Esophagus muscularis mucosa (tissue), 4 donors: ENCODE measurements at regions not wholly inside any gene's neighbourhood (a gene's known extent, or its start where the extent isn't known, plus 50 kb on each side); places are given as distances from the start of the nearest gene placed in this dataset.
"Not testable (repeated sequence)": the region's sequence is repeated elsewhere in the genome, so short reads cannot be mapped to it uniquely, and the experiment has no call there.

Source experiments
- DNase-seq: peaks from one replicate; pipeline ENCODE4 v3.0.0-alpha.2; 2017; ENCODE audit errors: extremely low spot score
- H3K27ac ChIP-seq, 4 donors: fragments of 200-600 bp; sonication (generic); replicated peaks in 1 of 4; 1 replicate in 3 of 4; 2 replicates in 1 of 4; pipeline ENCODE4 v1.5.1; 2016 to 2019; ENCODE audit warnings: mild to moderate bottlenecking in 1 of 4
- H3K27me3 ChIP-seq, 4 donors: fragments of 200-600 bp; sonication (generic); one replicate each; pipeline versions ENCODE4 v1.5.1 to v1.6.0; 2016 to 2019
- H3K36me3 ChIP-seq, 4 donors: fragments of 200-600 bp; sonication (generic); one replicate each; pipeline ENCODE4 v1.5.1; 2016 to 2019
- H3K4me1 ChIP-seq, 4 donors: fragments of 200-600 bp; sonication (generic); one replicate each; pipeline ENCODE4 v1.5.1; 2016 to 2019
- H3K4me3 ChIP-seq, 4 donors: fragments of 200-600 bp; sonication (generic); 1 replicate in 2 of 4; 2 replicates in 2 of 4; pipeline ENCODE4 v1.5.1; 2016 to 2019; ENCODE audit warnings: mild to moderate bottlenecking in 4 of 4, moderate library complexity in 1 of 4
- H3K9me3 ChIP-seq, 4 donors: fragments of 200-600 bp; sonication (generic); 1 replicate in 3 of 4; 2 replicates in 1 of 4; pipeline ENCODE4 v1.5.1; 2016 to 2019
- EP300 ChIP-seq: sonication (generic); formaldehyde crosslinking; IDR thresholded peaks from one replicate; pipeline ENCODE4 v1.6.1; 2017; ENCODE audit warnings: antibody characterized with exemption
- POLR2A ChIP-seq: fragments of 450-650 bp; IDR thresholded peaks from one replicate; pipeline ENCODE4 v1.6.1; 2017; ENCODE audit warnings: antibody characterized with exemption, moderate library complexity, mild to moderate bottlenecking, low read depth
- POLR2AphosphoS5 ChIP-seq, 2 donors: sonication (generic); formaldehyde crosslinking; IDR thresholded peaks; one replicate each; pipeline ENCODE4 v1.6.1; 2017; ENCODE audit warnings: antibody characterized with exemption in 2 of 2
- WGBS: methylation state at CpG from one replicate; pipeline ENCODE4 v1.1.5; 2018; 5-methylcytosine and 5-hydroxymethylcytosine counted together
- intact Hi-C: fragments of 100-400 bp; cut with DNase I; formaldehyde crosslinking; loops from one replicate; pipeline ENCODE4 v1.15.1; 2023
- TF ChIP-seq, protein P1 (sequence below), 3 experiments: fragments of 200-600 bp in 2 of 3; fragments of 450-650 bp in 1 of 3; sonication (generic) in 2 of 3; IDR thresholded peaks; one replicate each; pipeline ENCODE4 v1.5.1; 2017 to 2019; ENCODE audit warnings: antibody characterized with exemption in 3 of 3, mild to moderate bottlenecking in 2 of 3, moderate library complexity in 1 of 3

DNA sequence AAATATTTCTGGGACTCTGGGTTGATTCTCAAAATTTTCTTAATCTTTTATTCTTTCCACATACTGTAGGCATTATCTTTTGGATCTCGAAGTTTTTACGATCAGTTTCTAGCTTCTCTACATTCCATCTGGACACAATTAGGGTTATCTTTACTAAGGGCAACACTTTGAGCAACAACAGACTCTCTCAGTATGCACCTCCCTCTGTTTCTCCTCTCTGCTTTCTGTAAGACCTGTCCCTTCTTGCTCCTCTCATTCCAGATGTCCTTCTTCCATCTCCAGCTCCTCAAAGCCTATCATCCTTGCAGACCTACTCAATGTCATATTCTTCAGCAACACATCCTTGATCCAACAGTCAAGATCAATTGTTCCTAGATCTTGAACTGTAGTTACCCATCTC is 457.0 kb downstream of the SLC6A15 start:
- Histone ChIP-seq H3K4me1 (no peaks in the 10 kb centered on the region), H3K27ac (no peak overlapping the region), H3K9me3 (no peaks in the 10 kb centered on the region), H3K36me3 (no peaks in the 10 kb centered on the region), H3K27me3 (no peaks in the 10 kb centered on the region), H3K4me3 (no peak overlapping the region)
- no peak for TF ChIP-seq POLR2AphosphoS5 (IDR thresholded peaks at IDR 0.05)
- TF ChIP-seq POLR2A = no peak
- TF ChIP-seq, protein P1, sequence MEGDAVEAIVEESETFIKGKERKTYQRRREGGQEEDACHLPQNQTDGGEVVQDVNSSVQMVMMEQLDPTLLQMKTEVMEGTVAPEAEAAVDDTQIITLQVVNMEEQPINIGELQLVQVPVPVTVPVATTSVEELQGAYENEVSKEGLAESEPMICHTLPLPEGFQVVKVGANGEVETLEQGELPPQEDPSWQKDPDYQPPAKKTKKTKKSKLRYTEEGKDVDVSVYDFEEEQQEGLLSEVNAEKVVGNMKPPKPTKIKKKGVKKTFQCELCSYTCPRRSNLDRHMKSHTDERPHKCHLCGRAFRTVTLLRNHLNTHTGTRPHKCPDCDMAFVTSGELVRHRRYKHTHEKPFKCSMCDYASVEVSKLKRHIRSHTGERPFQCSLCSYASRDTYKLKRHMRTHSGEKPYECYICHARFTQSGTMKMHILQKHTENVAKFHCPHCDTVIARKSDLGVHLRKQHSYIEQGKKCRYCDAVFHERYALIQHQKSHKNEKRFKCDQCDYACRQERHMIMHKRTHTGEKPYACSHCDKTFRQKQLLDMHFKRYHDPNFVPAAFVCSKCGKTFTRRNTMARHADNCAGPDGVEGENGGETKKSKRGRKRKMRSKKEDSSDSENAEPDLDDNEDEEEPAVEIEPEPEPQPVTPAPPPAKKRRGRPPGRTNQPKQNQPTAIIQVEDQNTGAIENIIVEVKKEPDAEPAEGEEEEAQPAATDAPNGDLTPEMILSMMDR (IDR thresholded peaks at IDR 0.05) = no peak
- TF ChIP-seq EP300 = no peak
- no peak for DNase-seq
- intact Hi-C loops = no loop called here
- 54% methylated on average over 2 of the region's 2 CpGs for WGBS

DNA sequence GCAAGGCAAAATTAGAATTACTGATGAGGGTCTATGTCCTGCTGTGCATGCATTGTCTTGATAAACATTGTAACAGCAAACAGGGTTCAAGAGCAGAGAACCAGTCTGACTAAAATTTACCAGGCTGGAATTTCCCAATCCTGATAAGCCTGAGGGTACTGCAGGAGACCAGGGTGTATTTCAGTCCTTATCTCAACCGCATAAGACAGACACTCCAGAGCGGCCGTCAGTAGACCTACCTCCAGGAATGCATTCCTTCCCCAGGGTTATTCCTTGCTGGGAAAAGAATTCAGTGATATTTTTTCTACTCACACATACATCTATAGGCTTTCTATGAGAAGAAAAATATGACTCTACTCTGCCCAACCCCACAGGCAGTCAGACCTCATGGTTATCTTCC is 466.1 kb downstream of the SLC6A15 start:
- H3K27ac ChIP-seq, H3K27me3 ChIP-seq, DNase-seq, intact Hi-C loops, H3K36me3 ChIP-seq, H3K4me1 ChIP-seq, H3K9me3 ChIP-seq, H3K4me3 ChIP-seq: not testable (repeated sequence)
- 87% methylated on average over 3 of the region's 3 CpGs for WGBS

DNA sequence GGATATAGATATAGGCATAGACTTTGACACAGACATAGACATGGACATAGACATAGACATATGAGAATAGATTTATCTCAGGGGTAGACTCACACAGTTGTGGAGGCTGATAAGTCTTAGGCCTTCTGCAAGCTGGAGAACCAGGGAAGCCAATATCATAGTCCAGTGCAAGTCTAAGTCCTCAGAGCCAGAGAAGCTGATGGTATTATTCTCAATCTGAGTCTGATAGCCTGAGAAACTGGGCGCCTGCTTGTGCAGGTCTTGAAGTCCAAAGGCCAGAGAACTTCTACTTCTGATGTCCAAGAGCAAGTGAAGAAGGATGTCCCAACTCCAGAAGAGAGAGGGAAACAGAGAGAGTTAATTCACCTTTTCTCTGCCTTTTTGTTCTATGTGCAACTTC is 476.5 kb downstream of the SLC6A15 start:
- WGBS = 100% methylated on average over 1 of the region's 1 CpG
- Histone ChIP-seq H3K9me3 (no peaks in the 10 kb centered on the region), H3K4me3 (no peak overlapping the region), H3K27me3 (no peaks in the 10 kb centered on the region), H3K36me3 (no peaks in the 10 kb centered on the region), H3K4me1 (no peaks in the 10 kb centered on the region), H3K27ac (no peak overlapping the region)
- no peak for TF ChIP-seq POLR2A
- TF ChIP-seq, protein P1 (IDR thresholded peaks at IDR 0.05) = no peak
- no peak for TF ChIP-seq POLR2AphosphoS5 (IDR thresholded peaks at IDR 0.05)
- no peak for TF ChIP-seq EP300
- no peak for DNase-seq
- intact Hi-C loops = no loop called here

DNA sequence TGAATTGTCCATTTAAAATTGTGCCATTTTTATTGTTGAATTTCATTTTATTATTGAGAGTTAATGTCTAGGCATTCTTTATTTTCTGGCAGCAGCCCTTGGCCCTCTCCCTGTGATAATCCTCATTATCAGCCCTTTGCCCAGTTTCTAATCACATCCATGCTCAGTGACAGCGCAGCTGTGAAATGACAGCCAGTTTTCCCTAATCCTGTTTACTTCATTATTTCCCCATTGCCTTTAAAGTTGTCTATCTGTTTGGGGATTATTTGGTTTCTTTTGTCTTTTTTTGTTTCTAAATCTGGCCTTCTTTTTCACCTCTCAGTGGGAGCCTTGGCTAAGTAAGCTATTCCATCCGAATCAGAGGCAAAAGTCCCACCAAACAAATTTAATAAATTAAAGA is 476.9 kb downstream of the SLC6A15 start:
- no peaks in the 10 kb centered on the region for H3K27me3 ChIP-seq
- TF ChIP-seq, protein P1 (IDR thresholded peaks at IDR 0.05) = no peak
- TF ChIP-seq POLR2AphosphoS5 (IDR thresholded peaks at IDR 0.05) (no peak), POLR2A (no peak), EP300 (no peak)
- DNase-seq = no peak
- H3K36me3 ChIP-seq = no peaks in the 10 kb centered on the region
- WGBS = 86% methylated on average over 2 of the region's 2 CpGs
- no peaks in the 10 kb centered on the region for H3K4me1 ChIP-seq
- no peaks in the 10 kb centered on the region for H3K9me3 ChIP-seq
- no peak overlapping the region for H3K27ac ChIP-seq
- H3K4me3 ChIP-seq = no peak overlapping the region
- intact Hi-C loops = no loop called here

DNA sequence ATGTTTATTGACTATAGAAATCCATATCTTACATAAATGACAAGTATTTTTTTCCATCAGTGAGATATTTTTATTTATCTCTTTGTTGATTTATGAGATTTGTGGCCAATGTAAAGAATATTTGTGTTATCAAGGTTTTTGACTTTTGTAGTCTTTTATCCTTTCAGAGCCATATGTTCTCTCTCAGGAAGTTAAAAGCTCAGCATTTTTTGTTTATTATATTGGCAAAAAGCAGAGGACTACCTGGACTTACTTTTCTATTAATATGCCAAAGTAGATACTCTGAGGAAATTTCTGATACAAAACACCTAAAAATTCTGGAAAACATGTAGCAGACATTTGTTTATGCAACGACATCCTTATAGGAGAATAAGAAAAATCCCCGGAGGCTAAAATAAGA is 490.3 kb downstream of the SLC6A15 start:
- intact Hi-C loops = no loop called here
- 70% methylated on average over 2 of the region's 2 CpGs for WGBS

More for the DNA sequence above, 490.3 kb downstream of the SLC6A15 start:
- TF ChIP-seq POLR2AphosphoS5 (IDR thresholded peaks at IDR 0.05) = no peak
- TF ChIP-seq POLR2A = no peak
- TF ChIP-seq, protein P1 (IDR thresholded peaks at IDR 0.05) = no peak
- TF ChIP-seq EP300 = no peak
- Histone ChIP-seq H3K4me3 (no peak overlapping the region), H3K4me1 (no peaks in the 10 kb centered on the region), H3K36me3 (no peaks in the 10 kb centered on the region), H3K9me3 (no peaks in the 10 kb centered on the region), H3K27me3 (no peaks in the 10 kb centered on the region), H3K27ac (no peak overlapping the region)
- DNase-seq = no peak
